Chondrocyte (in vitro differentiated cells): ENCODE measurements at regions not wholly inside any gene's neighbourhood (a gene's known extent, or its start where the extent isn't known, plus 50 kb on each side); places are given as distances from the start of the nearest gene placed in this dataset.

ENCODE experiments used
- DNase-seq: peaks from one replicate; pipeline ENCODE4 v3.0.0; 2021; ENCODE audit warnings: mixed read lengths, low spot score
- H3K27ac Mint-ChIP-seq: one replicate; pipeline ENCODE4 v1.8.0; 2021; ENCODE audit warnings: mild to moderate bottlenecking, moderate library complexity, mixed read lengths; ENCODE audit not compliant: unreplicated experiment
- H3K27me3 Mint-ChIP-seq: 2 replicates; pipeline ENCODE4 v1.8.0; 2021; ENCODE audit warnings: low read depth, mixed read lengths
- H3K36me3 Mint-ChIP-seq: 2 replicates; pipeline ENCODE4 v1.8.0; 2021; ENCODE audit warnings: low read depth, mixed read lengths
- H3K4me1 Mint-ChIP-seq: 2 replicates; pipeline ENCODE4 v1.8.0; 2021; ENCODE audit warnings: low read depth, mild to moderate bottlenecking, mixed read lengths
- H3K4me3 Mint-ChIP-seq: one replicate; pipeline ENCODE4 v1.8.0; 2021; ENCODE audit warnings: mild to moderate bottlenecking, moderate library complexity, mixed read lengths; ENCODE audit not compliant: unreplicated experiment
- H3K9me3 Mint-ChIP-seq: 2 replicates; pipeline ENCODE4 v1.8.0; 2021; ENCODE audit warnings: low read depth, mixed read lengths
- TF ChIP-seq, protein P1 (sequence below): fragments of 200-600 bp; sonication (generic); IDR thresholded peaks from 2 replicates; pipeline ENCODE4 v1.5.0; 2021; ENCODE audit warnings: antibody characterized with exemption, mild to moderate bottlenecking, moderate library complexity

DNA sequence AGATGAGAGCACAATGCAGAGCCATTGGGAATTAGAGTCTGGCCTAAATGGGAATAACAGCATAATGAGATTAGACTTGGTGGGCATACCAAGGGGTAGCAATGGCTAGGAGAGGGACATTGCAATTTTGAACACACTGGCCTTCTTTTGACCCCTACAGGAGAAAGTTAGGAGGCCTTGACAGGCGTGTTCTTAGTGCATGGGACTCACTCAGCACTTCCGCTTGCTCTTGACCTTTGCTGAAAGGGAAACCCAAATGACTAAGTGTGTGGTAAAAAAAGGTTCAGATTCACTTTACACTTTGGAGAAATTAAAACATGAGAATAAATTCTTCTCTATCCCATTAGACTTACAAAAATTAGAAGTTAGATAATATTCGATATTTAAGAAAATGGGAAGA, 317.4 kb downstream of the DIPK2A start:
- TF ChIP-seq, protein P1, sequence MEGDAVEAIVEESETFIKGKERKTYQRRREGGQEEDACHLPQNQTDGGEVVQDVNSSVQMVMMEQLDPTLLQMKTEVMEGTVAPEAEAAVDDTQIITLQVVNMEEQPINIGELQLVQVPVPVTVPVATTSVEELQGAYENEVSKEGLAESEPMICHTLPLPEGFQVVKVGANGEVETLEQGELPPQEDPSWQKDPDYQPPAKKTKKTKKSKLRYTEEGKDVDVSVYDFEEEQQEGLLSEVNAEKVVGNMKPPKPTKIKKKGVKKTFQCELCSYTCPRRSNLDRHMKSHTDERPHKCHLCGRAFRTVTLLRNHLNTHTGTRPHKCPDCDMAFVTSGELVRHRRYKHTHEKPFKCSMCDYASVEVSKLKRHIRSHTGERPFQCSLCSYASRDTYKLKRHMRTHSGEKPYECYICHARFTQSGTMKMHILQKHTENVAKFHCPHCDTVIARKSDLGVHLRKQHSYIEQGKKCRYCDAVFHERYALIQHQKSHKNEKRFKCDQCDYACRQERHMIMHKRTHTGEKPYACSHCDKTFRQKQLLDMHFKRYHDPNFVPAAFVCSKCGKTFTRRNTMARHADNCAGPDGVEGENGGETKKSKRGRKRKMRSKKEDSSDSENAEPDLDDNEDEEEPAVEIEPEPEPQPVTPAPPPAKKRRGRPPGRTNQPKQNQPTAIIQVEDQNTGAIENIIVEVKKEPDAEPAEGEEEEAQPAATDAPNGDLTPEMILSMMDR: no peak
- peaks cover 16% of the 10 kb centered on the region for H3K4me1 Mint-ChIP-seq
- H3K27me3 Mint-ChIP-seq: no peaks in the 10 kb centered on the region
- H3K27ac Mint-ChIP-seq: no peak overlapping the region
- DNase-seq: no peak
- H3K36me3 Mint-ChIP-seq: no peaks in the 10 kb centered on the region
- no peak overlapping the region for H3K4me3 Mint-ChIP-seq
- peaks cover 10% of the 10 kb centered on the region for H3K9me3 Mint-ChIP-seq

DNA sequence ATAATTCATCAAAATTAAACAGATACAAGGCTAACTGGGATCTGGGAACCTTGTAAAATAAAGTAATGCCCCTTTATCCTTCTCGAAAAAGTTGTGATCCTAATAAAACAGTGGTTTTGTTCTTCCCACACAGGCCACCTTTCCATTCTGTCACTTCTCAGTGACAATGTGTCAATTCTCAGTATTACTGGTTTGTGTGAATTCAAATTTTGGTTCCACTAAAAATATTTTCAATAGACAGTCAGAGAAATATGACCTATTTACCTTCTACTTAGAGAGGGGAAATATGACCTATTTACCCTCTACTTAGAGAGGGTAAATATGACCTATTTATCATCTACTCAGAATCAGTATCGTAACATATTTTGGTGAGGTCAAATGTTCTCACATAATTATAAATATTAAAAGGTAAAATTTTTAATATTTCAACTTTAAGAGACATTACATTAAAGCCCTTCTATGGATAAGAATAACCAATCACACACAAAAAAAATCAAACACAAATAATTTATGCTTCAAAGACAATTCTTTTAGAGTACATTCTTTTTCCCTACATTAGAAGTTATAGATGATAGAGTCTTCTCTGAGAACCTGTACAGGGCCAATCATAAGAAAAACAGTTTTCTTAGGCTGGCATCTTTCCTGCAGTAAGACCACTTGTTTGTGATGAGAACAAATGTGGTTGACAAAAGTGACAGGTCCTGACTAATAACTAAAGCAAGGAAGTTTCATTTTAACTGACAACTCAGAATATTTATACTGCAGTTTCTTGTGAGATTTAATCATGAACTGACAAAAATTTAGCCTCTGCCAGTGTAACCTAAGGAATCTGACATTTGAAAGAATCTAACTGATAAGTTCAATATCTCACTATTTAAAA, 323.3 kb downstream of the DIPK2A start:
- Mint-ChIP-seq H3K4me1 (peaks cover 7% of the 10 kb centered on the region), H3K9me3 (peaks cover 12% of the 10 kb centered on the region), H3K36me3 (no peaks in the 10 kb centered on the region), H3K4me3 (no peak overlapping the region), H3K27me3 (no peaks in the 10 kb centered on the region), H3K27ac (no peak overlapping the region)
- DNase-seq: no peak
- TF ChIP-seq, protein P1: no peak

DNA sequence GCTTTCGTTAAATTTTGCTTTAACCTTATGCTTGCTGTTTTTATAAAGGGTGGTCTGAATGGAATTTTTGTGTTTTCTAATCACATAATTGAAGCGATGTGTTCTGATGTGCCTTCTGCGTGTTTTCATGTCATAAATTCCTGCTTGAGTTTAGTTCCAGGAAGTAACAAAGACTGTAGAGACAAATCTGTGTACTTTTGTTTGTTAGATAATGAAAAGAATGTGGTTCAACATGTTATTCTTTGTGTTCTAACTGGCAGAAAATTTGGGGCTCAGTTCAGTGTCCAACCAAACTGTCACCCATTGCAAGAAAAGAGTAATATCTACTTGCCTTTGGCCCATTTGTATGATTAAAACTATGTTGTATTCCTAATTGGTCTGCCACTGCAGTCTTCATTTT, 324.0 kb downstream of the DIPK2A start:
- H3K27ac Mint-ChIP-seq: no peak overlapping the region
- TF ChIP-seq, protein P1: no peak

DNA sequence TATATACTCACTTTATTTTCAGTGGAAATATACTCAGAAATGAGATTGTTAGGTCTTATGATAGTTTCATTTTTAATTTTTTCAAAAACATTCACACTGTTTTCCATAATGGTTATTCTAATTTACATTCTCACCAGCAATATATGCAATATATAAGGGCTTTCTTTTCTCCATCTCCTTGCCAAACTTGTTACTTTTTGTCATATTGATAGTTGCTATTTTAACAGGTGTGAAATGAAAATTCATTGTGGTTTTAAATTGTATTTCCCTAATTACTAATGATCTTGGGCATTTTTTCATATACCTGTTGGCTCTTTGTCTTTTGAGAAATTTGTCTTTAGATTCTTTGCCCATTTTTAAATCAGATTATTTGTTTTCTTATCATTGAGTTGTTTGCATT, 325.2 kb downstream of the DIPK2A start:
- DNase-seq: no peak
- Mint-ChIP-seq H3K4me3 (no peak overlapping the region), H3K9me3 (peaks cover 9% of the 10 kb centered on the region), H3K27ac (no peak overlapping the region), H3K4me1 (peaks cover 7% of the 10 kb centered on the region), H3K36me3 (no peaks in the 10 kb centered on the region), H3K27me3 (no peaks in the 10 kb centered on the region)
- TF ChIP-seq, protein P1: no peak

More for the DNA sequence above, 324.0 kb downstream of the DIPK2A start:
- no peak for DNase-seq
- Mint-ChIP-seq H3K4me1 (peaks cover 7% of the 10 kb centered on the region), H3K9me3 (peaks cover 14% of the 10 kb centered on the region), H3K27me3 (no peaks in the 10 kb centered on the region), H3K4me3 (no peak overlapping the region), H3K36me3 (no peaks in the 10 kb centered on the region)

DNA sequence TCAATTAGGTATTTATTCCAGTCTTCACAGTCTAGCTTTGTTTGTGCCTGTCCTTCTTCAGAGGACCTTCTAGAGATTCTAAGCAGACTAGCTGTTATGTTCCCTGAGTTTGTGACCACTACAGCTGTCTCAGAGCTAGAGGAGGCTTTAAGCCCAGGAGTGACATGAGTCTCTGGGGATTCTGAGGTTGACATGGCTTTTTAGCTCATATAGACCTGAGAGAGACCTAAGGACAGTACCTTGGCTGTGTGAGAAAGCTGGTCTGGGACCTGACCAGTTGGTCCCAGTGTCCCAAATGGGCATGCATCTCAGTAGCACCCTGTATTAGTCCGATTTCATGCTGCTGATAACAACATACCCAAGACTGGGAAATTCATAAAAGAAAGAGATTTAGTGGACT, 330.2 kb downstream of the DIPK2A start:
- no peak overlapping the region for H3K27ac Mint-ChIP-seq
- peaks cover 9% of the 10 kb centered on the region for H3K9me3 Mint-ChIP-seq
- TF ChIP-seq, protein P1: no peak
- no peaks in the 10 kb centered on the region for H3K4me1 Mint-ChIP-seq
- no peak for DNase-seq
- H3K4me3 Mint-ChIP-seq: no peak overlapping the region
- H3K36me3 Mint-ChIP-seq: no peaks in the 10 kb centered on the region
- no peaks in the 10 kb centered on the region for H3K27me3 Mint-ChIP-seq
